DMS114 treated with DMSO at 0.1 percent for 48 hours (cell line): ENCODE measurements at regions not wholly inside any gene's neighbourhood (a gene's known extent, or its start where the extent isn't known, plus 50 kb on each side); places are given as distances from the start of the nearest gene placed in this dataset.
"Not testable (repeated sequence)": the region's sequence is repeated elsewhere in the genome, so short reads cannot be mapped to it uniquely, and the experiment has no call there.

Experiments used
- DNase-seq: peaks from one replicate; lab custom pipeline; 2025; ENCODE audit not compliant: unreplicated experiment; lab: John Stamatoyannopoulos, UW

- not testable (repeated sequence) for DNase-seq
These were observed 619.8 kb upstream of the IGFBP7 start for GRCh38 chr4:57729775-57730570.

- no peak for DNase-seq
These were observed 616.0 kb upstream of the IGFBP7 start for GRCh38 chr4:57726154-57726553.

- DNase-seq: no peak
These were observed 609.3 kb upstream of the IGFBP7 start for GRCh38 chr4:57719456-57719855.

GRCh38 chr4:57714313-57714712 lies 604.1 kb upstream of the IGFBP7 start:
- DNase-seq: not testable (repeated sequence)

- no peak for DNase-seq
These were observed 599.9 kb upstream of the IGFBP7 start for GRCh38 chr4:57710053-57710452.

GRCh38 chr4:57691370-57691769 lies 581.2 kb upstream of the IGFBP7 start:
- DNase-seq: no peak

- DNase-seq: no peak
These were observed 579.6 kb upstream of the IGFBP7 start for GRCh38 chr4:57689693-57690205.

- DNase-seq: no peak
These were observed 572.1 kb upstream of the IGFBP7 start for GRCh38 chr4:57682275-57682674.

GRCh38 chr4:57679969-57680368 lies 569.8 kb upstream of the IGFBP7 start:
- DNase-seq: no peak

- no peak for DNase-seq
These were observed 566.2 kb upstream of the IGFBP7 start for GRCh38 chr4:57676394-57676793.

- no peak for DNase-seq
These were observed 562.8 kb upstream of the IGFBP7 start for GRCh38 chr4:57672846-57673433.

- no peak for DNase-seq
These were observed 558.4 kb upstream of the IGFBP7 start for GRCh38 chr4:57668621-57669020.

GRCh38 chr4:57665806-57666205 lies 555.6 kb upstream of the IGFBP7 start:
- no peak for DNase-seq

GRCh38 chr4:57661517-57662090 lies 551.4 kb upstream of the IGFBP7 start:
- DNase-seq: no peak

GRCh38 chr4:57658673-57659072 lies 548.5 kb upstream of the IGFBP7 start:
- DNase-seq: no peak

- no peak for DNase-seq
These were observed 548.0 kb upstream of the IGFBP7 start for GRCh38 chr4:57658188-57658587.

- DNase-seq: no peak
These were observed 545.2 kb upstream of the IGFBP7 start for GRCh38 chr4:57655342-57655741.

- DNase-seq: no peak
These were observed 542.6 kb upstream of the IGFBP7 start for GRCh38 chr4:57652779-57653178.

- no peak for DNase-seq
These were observed 530.4 kb upstream of the IGFBP7 start for GRCh38 chr4:57640391-57641100.

GRCh38 chr4:57639561-57640382 lies 529.6 kb upstream of the IGFBP7 start:
- DNase-seq: no peak

- DNase-seq: no peak
These were observed 525.7 kb upstream of the IGFBP7 start for GRCh38 chr4:57635910-57636309.
